ENCODE measurements at regions not wholly inside any gene's neighbourhood (a gene's known extent, or its start where the extent isn't known, plus 50 kb on each side); places are given as distances from the start of the nearest gene placed in this dataset.

DNA sequence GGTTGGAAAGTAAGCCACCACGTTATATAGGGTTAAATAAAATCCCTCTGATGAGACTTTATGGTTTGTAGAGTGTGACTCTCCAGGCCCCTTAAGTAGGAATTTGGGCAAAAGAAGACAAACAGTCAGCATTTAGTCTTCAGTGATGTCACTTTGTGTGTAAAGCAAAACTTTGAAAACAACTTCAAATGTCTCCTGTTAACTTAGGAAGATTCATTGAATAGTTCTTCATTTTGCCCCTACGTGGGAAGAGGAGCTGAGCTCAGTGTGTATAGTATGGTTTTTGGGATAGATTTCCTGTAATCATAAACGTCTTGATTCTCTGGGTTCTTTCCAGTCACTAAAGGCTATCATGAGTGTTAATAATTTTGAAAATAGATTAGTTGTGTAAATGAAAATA, 101.3 kb downstream of the GADD45G start:
- ChIA-PET CTCF (no interaction called here), POLR2A (no interaction called here)
- no peak for DNase-seq (ENCODE audit: low read depth, low spot score)
- Histone ChIP-seq H3K27me3 (ENCODE audit: control insufficient read depth, insufficient read depth, low read length) (no peaks in the 10 kb centered on the region), H3K27ac (ENCODE audit: low read depth, low read length) (no peak overlapping the region), H3K9me3 (ENCODE audit: control insufficient read depth, insufficient read depth, low read length) (no peaks in the 10 kb centered on the region), H3K4me3 (ENCODE audit: low read depth, low read length) (no peak overlapping the region)
- TF ChIP-seq, protein P1, sequence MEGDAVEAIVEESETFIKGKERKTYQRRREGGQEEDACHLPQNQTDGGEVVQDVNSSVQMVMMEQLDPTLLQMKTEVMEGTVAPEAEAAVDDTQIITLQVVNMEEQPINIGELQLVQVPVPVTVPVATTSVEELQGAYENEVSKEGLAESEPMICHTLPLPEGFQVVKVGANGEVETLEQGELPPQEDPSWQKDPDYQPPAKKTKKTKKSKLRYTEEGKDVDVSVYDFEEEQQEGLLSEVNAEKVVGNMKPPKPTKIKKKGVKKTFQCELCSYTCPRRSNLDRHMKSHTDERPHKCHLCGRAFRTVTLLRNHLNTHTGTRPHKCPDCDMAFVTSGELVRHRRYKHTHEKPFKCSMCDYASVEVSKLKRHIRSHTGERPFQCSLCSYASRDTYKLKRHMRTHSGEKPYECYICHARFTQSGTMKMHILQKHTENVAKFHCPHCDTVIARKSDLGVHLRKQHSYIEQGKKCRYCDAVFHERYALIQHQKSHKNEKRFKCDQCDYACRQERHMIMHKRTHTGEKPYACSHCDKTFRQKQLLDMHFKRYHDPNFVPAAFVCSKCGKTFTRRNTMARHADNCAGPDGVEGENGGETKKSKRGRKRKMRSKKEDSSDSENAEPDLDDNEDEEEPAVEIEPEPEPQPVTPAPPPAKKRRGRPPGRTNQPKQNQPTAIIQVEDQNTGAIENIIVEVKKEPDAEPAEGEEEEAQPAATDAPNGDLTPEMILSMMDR (IDR thresholded peaks at IDR 0.05; ENCODE audit: low read depth, low read length): no peak

DNA sequence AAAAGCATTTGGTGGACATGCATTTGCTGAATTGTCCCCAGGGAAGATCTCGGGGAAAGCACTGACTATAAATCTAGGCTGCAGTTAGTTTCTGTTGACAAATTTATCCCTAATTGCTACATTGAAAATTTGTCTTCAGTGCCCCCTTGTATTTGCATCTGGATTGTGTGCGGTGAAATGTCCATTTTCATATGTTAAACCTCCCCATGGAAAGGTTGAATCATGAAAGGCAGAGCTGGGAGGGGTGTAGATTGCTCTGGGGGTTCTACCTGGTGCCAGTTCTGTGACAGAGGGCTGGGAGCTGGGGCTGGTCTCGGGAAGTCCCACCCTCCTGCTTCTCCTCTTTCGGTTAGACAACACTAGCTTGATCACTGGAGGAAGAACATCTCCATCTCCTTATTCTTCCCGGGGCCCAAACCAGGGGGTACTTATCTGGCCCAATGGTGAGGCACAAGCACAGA, 101.9 kb downstream of the GADD45G start:
- CTCF ChIA-PET: no interaction called here
- POLR2A ChIA-PET: no interaction called here
- no peak overlapping the region for H3K4me3 ChIP-seq (ENCODE audit: low read depth, low read length)
- DNase-seq (ENCODE audit: low read depth, low spot score): no peak
- TF ChIP-seq, protein P1 (IDR thresholded peaks at IDR 0.05; ENCODE audit: low read depth, low read length): no peak
- no peaks in the 10 kb centered on the region for H3K9me3 ChIP-seq (ENCODE audit: control insufficient read depth, insufficient read depth, low read length)
- no peak overlapping the region for H3K27ac ChIP-seq (ENCODE audit: low read depth, low read length)
- no peaks in the 10 kb centered on the region for H3K27me3 ChIP-seq (ENCODE audit: control insufficient read depth, insufficient read depth, low read length)

DNA sequence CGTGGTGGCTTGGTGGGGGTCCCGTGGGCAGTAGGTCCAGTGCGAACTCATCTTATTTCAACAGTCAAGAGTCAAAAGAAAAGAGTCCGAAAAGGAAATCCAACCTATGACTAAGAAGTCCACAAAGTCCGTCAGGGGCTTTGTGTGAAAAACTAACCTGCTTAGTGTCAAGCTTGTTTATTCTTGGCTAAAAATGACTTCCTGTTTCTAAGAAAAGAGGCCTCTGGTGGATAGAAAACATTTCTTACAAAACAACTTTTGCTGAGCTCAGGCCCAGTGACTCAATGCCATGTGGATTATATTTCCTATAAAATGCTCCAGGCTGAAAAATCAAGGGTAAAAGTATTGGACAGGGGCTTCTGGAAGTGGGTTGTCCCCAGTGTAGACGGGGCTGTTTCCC, 105.9 kb downstream of the GADD45G start:
- Histone ChIP-seq H3K27ac (ENCODE audit: low read depth, low read length) (no peak overlapping the region), H3K9me3 (ENCODE audit: control insufficient read depth, insufficient read depth, low read length) (no peaks in the 10 kb centered on the region), H3K27me3 (ENCODE audit: control insufficient read depth, insufficient read depth, low read length) (no peaks in the 10 kb centered on the region), H3K4me3 (ENCODE audit: low read depth, low read length) (no peak overlapping the region)
- TF ChIP-seq, protein P1 (IDR thresholded peaks at IDR 0.05; ENCODE audit: low read depth, low read length): no peak
- CTCF ChIA-PET: interaction anchor here (0.7 to 0.9 kb wide), 2 partner anchors 8 to 108 kb away, joined by 3 read pairs; no protein-coding TSS in a partner anchor
- no peak for DNase-seq (ENCODE audit: low read depth, low spot score)
- POLR2A ChIA-PET: no interaction called here

GRCh38 chr9:89711866-89712265, 107.1 kb downstream of the GADD45G start:
- no peak overlapping the region for H3K27ac ChIP-seq (ENCODE audit: low read depth, low read length)
- no peak overlapping the region for H3K4me3 ChIP-seq (ENCODE audit: low read depth, low read length)
- POLR2A ChIA-PET: no interaction called here
- CTCF ChIA-PET: no interaction called here
- H3K27me3 ChIP-seq (ENCODE audit: control insufficient read depth, insufficient read depth, low read length): no peaks in the 10 kb centered on the region
- no peaks in the 10 kb centered on the region for H3K9me3 ChIP-seq (ENCODE audit: control insufficient read depth, insufficient read depth, low read length)
- DNase-seq (ENCODE audit: low read depth, low spot score): no peak
- TF ChIP-seq, protein P1 (IDR thresholded peaks at IDR 0.05; ENCODE audit: low read depth, low read length): no peak

DNA sequence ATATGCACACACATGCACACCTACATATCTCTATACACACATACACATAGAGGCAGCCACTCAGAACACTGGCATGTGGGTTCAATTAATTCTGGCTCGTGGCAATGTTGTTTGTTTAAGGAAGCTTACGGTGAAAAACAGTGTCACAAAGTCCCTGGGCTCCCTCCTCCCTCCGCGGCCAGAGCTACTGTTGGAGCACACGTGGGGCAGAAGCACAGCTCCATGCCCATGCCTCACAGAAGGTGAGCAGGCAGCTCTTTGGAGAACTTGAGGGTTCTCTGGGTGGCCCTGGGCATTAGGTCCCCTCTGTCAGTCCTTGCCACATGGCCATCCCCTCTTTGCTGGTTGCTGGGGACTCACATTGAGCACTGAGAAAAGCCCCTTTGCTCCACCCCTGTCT, 107.5 kb downstream of the GADD45G start:
- Histone ChIP-seq H3K9me3 (ENCODE audit: control insufficient read depth, insufficient read depth, low read length) (no peaks in the 10 kb centered on the region), H3K27ac (ENCODE audit: low read depth, low read length) (no peak overlapping the region), H3K27me3 (ENCODE audit: control insufficient read depth, insufficient read depth, low read length) (no peaks in the 10 kb centered on the region), H3K4me3 (ENCODE audit: low read depth, low read length) (no peak overlapping the region)
- no peak for DNase-seq (ENCODE audit: low read depth, low spot score)
- TF ChIP-seq, protein P1 (IDR thresholded peaks at IDR 0.05; ENCODE audit: low read depth, low read length): no peak
- ChIA-PET CTCF (no interaction called here), POLR2A (no interaction called here)

Data from AG04450 (cell line).